Endothelial cell of umbilical vein (primary cell): ENCODE measurements at regions not wholly inside any gene's neighbourhood (a gene's known extent, or its start where the extent isn't known, plus 50 kb on each side); places are given as distances from the start of the nearest gene placed in this dataset.

ENCODE experiments used
- BruUV-seq: library from RNA; stranded (reverse); fragments of 400-500 nt; replicated peaks from 2 replicates; lab custom pipeline; 2021; lab: Mats Ljungman, UMichigan
- CTCF ChIA-PET: fragments of 300-600, 350-600 bp; sonication (Branson Sonifier 250); formaldehyde crosslinking; loops from one replicate; lab custom pipeline; 2021; ENCODE audit warnings: antibody characterized with exemption, inconsistent platforms; lab: Charles Lee
- POLR2A ChIA-PET: fragments of 300-600, 350-600 bp; sonication (Branson Sonifier 250); formaldehyde crosslinking; loops from one replicate; lab custom pipeline; 2021; ENCODE audit warnings: antibody characterized with exemption, inconsistent platforms; lab: Charles Lee
- DNase-seq: peaks from one replicate; pipeline ENCODE4 v3.0.0-alpha.2; 2011; ENCODE audit warnings: low read depth, low spot score
- FAIRE-seq: peaks from 2 replicates; lab custom pipeline; 2011; peaks lifted over from hg19 to GRCh38; lab: Jason Lieb, UNC
- H2AFZ ChIP-seq: 2 replicates; pipeline ENCODE4 v1.6.0; 2012; ENCODE audit warnings: low read depth, low read length, control low read depth, inconsistent platforms
- H3K27ac ChIP-seq: 2 replicates; pipeline ENCODE4 v1.5.1; 2011; ENCODE audit warnings: low read depth, mild to moderate bottlenecking, control low read depth, low read length, moderate library complexity; ENCODE audit not compliant: insufficient read depth
- H3K27me3 ChIP-seq, 2 experiments: 2 replicates each; pipeline versions ENCODE4 v1.6.0 to v1.6.1; 2011; ENCODE audit warnings: low read length in 2 of 2, mixed read lengths in 1 of 2; ENCODE audit not compliant: control insufficient read depth in 2 of 2, insufficient read depth in 2 of 2
- H3K36me3 ChIP-seq, 2 experiments: 2 replicates in 1 of 2; 3 replicates in 1 of 2; pipeline ENCODE4 v1.5.1; 2011; ENCODE audit warnings: low read length in 2 of 2, mild to moderate bottlenecking in 1 of 2, moderate library complexity in 1 of 2; ENCODE audit not compliant: control insufficient read depth in 2 of 2, insufficient read depth in 2 of 2; ENCODE audit errors: extremely low read depth in 1 of 2
- H3K4me1 ChIP-seq: 3 replicates; pipeline ENCODE4 v1.5.1; 2011; ENCODE audit warnings: mild to moderate bottlenecking, low read length; ENCODE audit not compliant: control insufficient read depth, insufficient read depth; ENCODE audit errors: extremely low read depth
- H3K4me2 ChIP-seq: 2 replicates; pipeline ENCODE4 v1.6.1; 2011; ENCODE audit warnings: low read length, control low read depth, mixed read lengths; ENCODE audit not compliant: insufficient read depth
- H3K4me3 ChIP-seq, 3 experiments: fragments of 200-600 bp in 1 of 3; sonication (generic), shearing (Covaris generic) in 1 of 3; replicated peaks in 1 of 3; 2 replicates each; pipeline ENCODE4 v1.5.1; 2011 to 2016; ENCODE audit warnings: control low read depth in 3 of 3, low read length in 3 of 3, mild to moderate bottlenecking in 2 of 3, inconsistent platforms in 1 of 3, low read depth in 1 of 3, moderate library complexity in 1 of 3; ENCODE audit not compliant: insufficient read depth in 1 of 3
- H3K79me2 ChIP-seq: 2 replicates; pipeline ENCODE4 v1.6.0; 2012; ENCODE audit warnings: low read length, inconsistent platforms; ENCODE audit not compliant: control insufficient read depth, insufficient read depth
- H3K9ac ChIP-seq: replicated peaks from 2 replicates; pipeline ENCODE3; 2011; ENCODE audit warnings: low read length, control low read depth; ENCODE audit not compliant: insufficient read depth; ENCODE audit errors: extremely low read depth
- H3K9me1 ChIP-seq: replicated peaks from 3 replicates; pipeline ENCODE4 v1.6.0; 2011; ENCODE audit warnings: mild to moderate bottlenecking, low read length; ENCODE audit not compliant: control insufficient read depth, insufficient read depth; ENCODE audit errors: extremely low read depth
- H3K9me3 ChIP-seq: replicated peaks from 2 replicates; pipeline ENCODE4 v1.5.1; 2012; ENCODE audit warnings: low read length, inconsistent platforms; ENCODE audit not compliant: control insufficient read depth, insufficient read depth
- H4K20me1 ChIP-seq: replicated peaks from 2 replicates; pipeline ENCODE3; 2011; ENCODE audit warnings: mild to moderate bottlenecking, low read length; ENCODE audit not compliant: control insufficient read depth, insufficient read depth; ENCODE audit errors: extremely low read depth
- CTCF ChIP-seq, 2 donors: IDR thresholded peaks; 1 replicate in 1 of 2; 2 replicates in 1 of 2; pipeline ENCODE4 v1.5.1; 2011; ENCODE audit warnings: low read length in 2 of 2, mild to moderate bottlenecking in 2 of 2, moderate library complexity in 2 of 2, control low read depth in 1 of 2, inconsistent platforms in 1 of 2, low read depth in 1 of 2; ENCODE audit not compliant: insufficient read depth in 1 of 2; ENCODE audit errors: extremely low read depth in 1 of 2
- EZH2 ChIP-seq: IDR thresholded peaks from 2 replicates; pipeline ENCODE4 v1.6.1; 2012; ENCODE audit warnings: borderline replicate concordance, low read depth, mild to moderate bottlenecking, moderate library complexity, low read length, inconsistent platforms; ENCODE audit not compliant: severe bottlenecking
- FOS ChIP-seq: IDR thresholded peaks from 2 replicates; pipeline ENCODE4 v1.6.1; 2011; ENCODE audit warnings: mild to moderate bottlenecking, low read length, moderate library complexity, borderline replicate concordance; ENCODE audit not compliant: insufficient read depth
- GATA2 ChIP-seq: IDR thresholded peaks from 2 replicates; pipeline ENCODE4 v1.7.0; 2011; ENCODE audit warnings: low read depth, mild to moderate bottlenecking, moderate library complexity, mixed read lengths, low read length; ENCODE audit not compliant: insufficient read length, insufficient read depth
- JUN ChIP-seq: IDR thresholded peaks from 2 replicates; pipeline ENCODE4 v1.6.1; 2011; ENCODE audit warnings: borderline replicate concordance, low read depth; ENCODE audit not compliant: insufficient read length, insufficient read depth
- MYC ChIP-seq: IDR thresholded peaks from one replicate; pipeline ENCODE4 v1.6.1; 2011; ENCODE audit warnings: mild to moderate bottlenecking, low read depth, low read length
- POLR2A ChIP-seq: IDR thresholded peaks from 2 replicates; pipeline ENCODE4 v1.6.1; 2012; ENCODE audit warnings: low read depth, mild to moderate bottlenecking, control low read depth, low read length
- POLR2AphosphoS5 ChIP-seq: IDR thresholded peaks from 2 replicates; pipeline ENCODE4 v1.6.1; 2012; ENCODE audit warnings: low read depth, mild to moderate bottlenecking, control low read depth, low read length, moderate library complexity; ENCODE audit not compliant: insufficient read depth
- dilution Hi-C: fragments of 300-500 bp; cut with MboI; formaldehyde crosslinking; loops from one replicate; pipeline ENCODE4 v1.15.0; 2019; ENCODE audit warnings: low sequenced_read_pairs; ENCODE audit not compliant: extremely low pct_ligation_motif_present
- intact Hi-C: fragments of 100-400 bp; cut with micrococcal nuclease; formaldehyde crosslinking; loops from one replicate; pipeline ENCODE4 v1.10.0; 2022
- TF ChIP-seq, protein P1 (sequence below): IDR thresholded peaks from 2 replicates; pipeline ENCODE4 v1.6.1; 2011; ENCODE audit not compliant: insufficient read depth, insufficient read length

GRCh38 chr5:145393426-145393825, 441.7 kb downstream of the PRELID2 start:
- DNase-seq (no peak), FAIRE-seq (no peak)
- Histone ChIP-seq H3K4me1 (no peaks in the 10 kb centered on the region), H3K9me1 (no peaks in the 10 kb centered on the region), H3K4me2 (no peak overlapping the region), H2AFZ (no peak overlapping the region), H4K20me1 (no peaks in the 10 kb centered on the region), H3K9ac (no peak overlapping the region), H3K4me3 (no peak overlapping the region), H3K36me3 (no peaks in the 10 kb centered on the region), H3K79me2 (no peaks in the 10 kb centered on the region), H3K27ac (no peak overlapping the region), H3K27me3 (no peaks in the 10 kb centered on the region), H3K9me3 (no peaks in the 10 kb centered on the region)
- CTCF ChIA-PET = no interaction called here
- POLR2A ChIA-PET = no interaction called here
- TF ChIP-seq EZH2 (no peak), GATA2 (no peak), FOS (no peak), CTCF (IDR thresholded peaks at IDR 0.05; ENCODE audit: extremely low read depth in 1 of 2, insufficient read depth in 1 of 2, low read depth in 1 of 2, low read length in 2 of 2) (no peak), MYC (no peak), JUN (no peak), POLR2A (no peak), POLR2AphosphoS5 (no peak)
- TF ChIP-seq, protein P1, sequence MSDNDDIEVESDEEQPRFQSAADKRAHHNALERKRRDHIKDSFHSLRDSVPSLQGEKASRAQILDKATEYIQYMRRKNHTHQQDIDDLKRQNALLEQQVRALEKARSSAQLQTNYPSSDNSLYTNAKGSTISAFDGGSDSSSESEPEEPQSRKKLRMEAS = no peak
- BruUV-seq = no TSS peak
- dilution Hi-C loops = no loop called here
- intact Hi-C loops = no loop called here
